ENCODE measurements at regions not wholly inside any gene's neighbourhood (a gene's known extent, or its start where the extent isn't known, plus 50 kb on each side); places are given as distances from the start of the nearest gene placed in this dataset.
"Not testable (repeated sequence)": the region's sequence is repeated elsewhere in the genome, so short reads cannot be mapped to it uniquely, and the experiment has no call there.

GRCh38 chr7:81154565-81154964 is 235.7 kb upstream of the SEMA3C start:
- Histone ChIP-seq H3K4me1 (ENCODE audit: low read depth) (no peaks in the 10 kb centered on the region), H3K9me3 (no peaks in the 10 kb centered on the region), H3K4me3 (no peak overlapping the region), H3K36me3 (ENCODE audit: low read depth) (no peaks in the 10 kb centered on the region)
- ATAC-seq (no peak), DNase-seq (no peak)
- intact Hi-C loops (cut with DNase I, micrococcal nuclease), result no loop called here
- TF ChIP-seq CTCF (IDR thresholded peaks at IDR 0.05), result no peak

DNA sequence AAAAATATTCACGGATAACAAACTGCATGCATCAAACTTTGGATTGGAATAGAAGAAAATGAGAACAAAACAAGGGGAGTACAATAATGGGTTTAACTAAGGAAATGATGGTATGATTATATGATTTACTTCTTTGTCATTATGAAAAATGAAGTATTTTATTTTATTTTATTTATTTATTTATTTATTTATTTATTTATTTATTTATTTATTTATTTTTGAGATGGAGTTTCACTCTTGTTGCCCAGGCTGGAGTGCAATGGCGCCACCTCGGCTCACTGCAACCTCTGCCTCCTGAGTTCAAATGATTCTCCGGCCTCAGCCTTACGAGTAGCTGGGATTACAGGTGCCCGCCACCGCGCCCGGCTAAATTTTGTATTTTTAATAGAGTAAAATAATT is 234.1 kb upstream of the SEMA3C start:
- not testable (repeated sequence) for DNase-seq

DNA sequence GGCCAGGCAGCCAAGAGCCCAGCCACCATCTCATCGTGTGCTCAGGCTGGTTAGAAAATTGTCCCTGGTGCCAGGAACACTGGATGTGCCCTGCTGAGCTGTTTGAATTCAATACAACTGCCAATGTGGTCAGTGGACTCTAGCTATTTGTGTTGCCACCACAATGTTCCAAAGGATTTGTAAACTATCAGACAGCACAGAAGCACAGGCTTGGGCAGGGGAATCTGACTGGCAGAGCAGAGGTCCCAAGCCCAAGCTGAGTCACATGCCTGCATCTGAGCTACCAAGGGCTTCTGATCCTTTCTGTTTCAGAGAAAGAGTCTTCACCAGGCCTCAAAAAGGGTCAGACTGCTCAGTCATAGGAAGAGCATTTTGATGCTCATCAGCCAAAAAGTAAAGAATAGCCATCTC is 232.1 kb upstream of the SEMA3C start:
- Histone ChIP-seq H3K4me3 (no peak overlapping the region), H3K4me1 (ENCODE audit: low read depth) (no peaks in the 10 kb centered on the region), H3K36me3 (ENCODE audit: low read depth) (no peaks in the 10 kb centered on the region), H3K9me3 (no peaks in the 10 kb centered on the region)
- intact Hi-C loops (cut with DNase I, micrococcal nuclease), result no loop called here
- ATAC-seq (no peak), DNase-seq (no peak)
- no peak for TF ChIP-seq CTCF (IDR thresholded peaks at IDR 0.05)

More for the DNA sequence above, 234.1 kb upstream of the SEMA3C start:
- ATAC-seq; H3K36me3 ChIP-seq (ENCODE audit: low read depth); H3K9me3 ChIP-seq; H3K4me1 ChIP-seq (ENCODE audit: low read depth); H3K4me3 ChIP-seq; intact Hi-C loops (cut with DNase I, micrococcal nuclease): not testable (repeated sequence)

DNA sequence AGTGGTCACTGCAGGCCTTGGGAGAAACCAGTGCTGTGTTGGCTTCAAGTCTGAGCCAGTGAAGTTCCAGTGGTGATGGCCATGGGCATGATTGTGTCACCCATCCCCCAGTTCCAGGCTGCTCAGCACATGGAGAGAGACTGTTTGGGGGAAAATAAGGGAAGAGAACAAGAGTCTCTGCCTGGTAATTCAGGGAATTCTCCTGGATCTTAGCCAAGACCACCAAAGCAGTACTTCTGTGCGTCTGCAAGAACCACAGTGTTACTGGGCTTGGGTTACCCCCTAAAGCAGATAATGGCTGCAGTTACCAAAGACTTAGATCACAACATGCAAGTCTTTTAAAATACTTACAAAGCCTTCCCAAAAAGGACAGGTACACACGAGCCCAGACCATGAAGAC is 225.0 kb upstream of the SEMA3C start:
- TF ChIP-seq CTCF (IDR thresholded peaks at IDR 0.05), result no peak
- H3K9me3 ChIP-seq, result no peaks in the 10 kb centered on the region
- intact Hi-C loops (cut with DNase I, micrococcal nuclease), result no loop called here
- H3K36me3 ChIP-seq (ENCODE audit: low read depth), result no peaks in the 10 kb centered on the region
- H3K4me1 ChIP-seq (ENCODE audit: low read depth), result peaks cover 3% of the 10 kb centered on the region
- ATAC-seq (no peak), DNase-seq (no peak)
- H3K4me3 ChIP-seq, result no peak overlapping the region

GRCh38 chr7:81141257-81142205 is 222.7 kb upstream of the SEMA3C start:
- H3K4me1 ChIP-seq (ENCODE audit: low read depth); H3K4me3 ChIP-seq; intact Hi-C loops (cut with DNase I, micrococcal nuclease); H3K9me3 ChIP-seq; H3K36me3 ChIP-seq (ENCODE audit: low read depth): not testable (repeated sequence)
- peak; percentile 27 for ATAC-seq
- peak in 1 of 3 donors; percentile 15 for DNase-seq

- no peak for DNase-seq
Observed at GRCh38 chr7:81140775-81141174, 221.9 kb upstream of the SEMA3C start.

More at GRCh38 chr7:81140775-81141174, 221.9 kb upstream of the SEMA3C start:
- intact Hi-C loops (cut with DNase I, micrococcal nuclease), result no loop called here
- no peak for TF ChIP-seq CTCF (IDR thresholded peaks at IDR 0.05)
- Histone ChIP-seq H3K4me3 (no peak overlapping the region), H3K36me3 (ENCODE audit: low read depth) (no peaks in the 10 kb centered on the region), H3K4me1 (ENCODE audit: low read depth) (peaks cover 3% of the 10 kb centered on the region), H3K9me3 (no peaks in the 10 kb centered on the region)
- peak; percentile 36 for ATAC-seq
